Eye (tissue), 1 donor: ENCODE measurements at regions not wholly inside any gene's neighbourhood (a gene's known extent, or its start where the extent isn't known, plus 50 kb on each side); places are given as distances from the start of the nearest gene placed in this dataset.

Source experiments
- DNase-seq: peaks from one replicate; pipeline ENCODE4 v3.0.0-alpha.2; 2015

DNA sequence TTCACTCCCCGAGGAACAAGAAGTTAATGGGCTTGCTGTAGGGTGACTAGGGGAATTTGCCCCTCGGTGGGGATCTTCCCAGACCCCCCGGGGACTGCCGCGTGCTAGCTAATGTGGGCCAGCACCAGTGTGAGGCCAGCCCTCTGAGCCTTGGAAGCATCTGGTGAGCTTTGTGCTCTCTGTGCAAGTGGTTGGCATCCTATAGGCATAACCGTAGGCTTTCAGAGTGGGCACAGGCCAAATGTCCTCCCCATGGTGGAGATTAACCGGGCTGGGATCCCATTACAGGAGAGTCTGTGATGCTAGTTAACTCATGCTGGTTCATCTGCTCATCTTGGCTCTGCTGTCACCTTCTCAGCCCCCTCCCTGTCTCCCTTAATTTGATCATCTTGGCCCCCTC, 125.7 kb downstream of the TRIM29 start:
- no peak for DNase-seq

DNA sequence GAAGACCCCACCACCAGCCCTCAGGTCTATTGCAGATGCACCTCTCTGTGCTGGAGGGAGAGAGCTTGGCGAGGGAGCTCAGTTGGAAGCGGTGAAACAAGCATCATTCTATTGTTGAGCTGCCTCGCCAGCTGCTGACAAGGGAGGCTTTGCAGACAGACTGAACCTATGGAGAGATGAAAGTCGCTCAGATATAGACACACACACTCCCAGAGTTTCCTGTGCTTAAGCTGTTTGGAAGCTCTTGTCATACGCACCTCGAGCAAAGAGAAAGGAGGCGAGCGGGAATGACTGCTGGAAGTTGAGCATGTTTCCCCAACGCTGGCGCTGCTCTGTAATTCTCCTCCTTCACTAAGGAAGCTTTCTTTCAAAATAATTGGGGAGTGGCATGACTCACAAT, 126.1 kb downstream of the TRIM29 start:
- DNase-seq: peak; percentile 60

DNA sequence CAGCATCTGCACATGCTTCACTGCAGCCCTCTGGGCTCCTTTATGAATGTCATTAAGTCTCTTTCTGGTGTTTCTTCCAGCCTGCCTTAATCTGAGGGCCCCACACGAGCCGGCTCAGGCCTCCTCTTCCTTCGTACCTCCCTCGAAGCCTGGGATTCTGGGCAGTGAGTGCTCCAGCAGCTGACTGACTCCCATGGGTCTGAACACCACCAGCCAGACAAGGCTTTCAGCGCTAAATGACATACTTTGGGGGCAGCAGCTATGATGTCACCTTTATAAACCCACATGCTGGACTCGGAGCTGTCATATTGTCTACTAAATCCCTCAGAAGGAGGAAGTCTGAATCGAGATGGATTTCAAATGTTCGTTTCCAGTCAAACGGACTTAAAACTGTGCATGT, 127.1 kb downstream of the TRIM29 start:
- peak; percentile 60 for DNase-seq

GRCh38 chr11:120009938-120010337, 128.0 kb downstream of the TRIM29 start:
- no peak for DNase-seq

GRCh38 chr11:120007144-120007543, 130.8 kb downstream of the TRIM29 start:
- no peak for DNase-seq

- DNase-seq: no peak
These were observed 133.2 kb downstream of the TRIM29 start for GRCh38 chr11:120004723-120005122.

GRCh38 chr11:120001178-120002090, 136.5 kb downstream of the TRIM29 start:
- DNase-seq: no peak

DNA sequence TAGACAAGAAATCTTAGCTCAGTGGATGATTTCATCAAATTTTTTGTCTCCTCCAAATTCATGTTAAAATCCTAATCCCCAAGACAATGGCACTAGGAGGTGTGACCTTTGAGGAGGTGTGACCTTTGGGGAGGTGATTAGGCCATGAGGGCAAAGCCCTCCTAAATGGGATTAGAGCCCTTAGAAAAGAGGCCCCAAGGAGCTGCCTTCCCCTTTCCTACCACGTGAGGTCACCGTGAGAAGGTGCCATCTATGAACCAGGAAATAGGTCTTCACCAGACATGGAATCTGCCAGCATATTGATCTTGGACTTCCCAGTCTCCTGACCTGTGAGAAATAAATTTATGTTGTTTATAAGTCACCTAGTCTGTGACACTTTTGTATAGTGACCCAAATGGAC, 138.7 kb downstream of the TRIM29 start:
- no peak for DNase-seq

GRCh38 chr11:119996556-119996955, 141.4 kb downstream of the TRIM29 start:
- DNase-seq: no peak

GRCh38 chr11:119995730-119996491, 142.0 kb downstream of the TRIM29 start:
- DNase-seq: no peak

- no peak for DNase-seq
These were observed 144.2 kb downstream of the TRIM29 start for GRCh38 chr11:119993722-119994121.

DNA sequence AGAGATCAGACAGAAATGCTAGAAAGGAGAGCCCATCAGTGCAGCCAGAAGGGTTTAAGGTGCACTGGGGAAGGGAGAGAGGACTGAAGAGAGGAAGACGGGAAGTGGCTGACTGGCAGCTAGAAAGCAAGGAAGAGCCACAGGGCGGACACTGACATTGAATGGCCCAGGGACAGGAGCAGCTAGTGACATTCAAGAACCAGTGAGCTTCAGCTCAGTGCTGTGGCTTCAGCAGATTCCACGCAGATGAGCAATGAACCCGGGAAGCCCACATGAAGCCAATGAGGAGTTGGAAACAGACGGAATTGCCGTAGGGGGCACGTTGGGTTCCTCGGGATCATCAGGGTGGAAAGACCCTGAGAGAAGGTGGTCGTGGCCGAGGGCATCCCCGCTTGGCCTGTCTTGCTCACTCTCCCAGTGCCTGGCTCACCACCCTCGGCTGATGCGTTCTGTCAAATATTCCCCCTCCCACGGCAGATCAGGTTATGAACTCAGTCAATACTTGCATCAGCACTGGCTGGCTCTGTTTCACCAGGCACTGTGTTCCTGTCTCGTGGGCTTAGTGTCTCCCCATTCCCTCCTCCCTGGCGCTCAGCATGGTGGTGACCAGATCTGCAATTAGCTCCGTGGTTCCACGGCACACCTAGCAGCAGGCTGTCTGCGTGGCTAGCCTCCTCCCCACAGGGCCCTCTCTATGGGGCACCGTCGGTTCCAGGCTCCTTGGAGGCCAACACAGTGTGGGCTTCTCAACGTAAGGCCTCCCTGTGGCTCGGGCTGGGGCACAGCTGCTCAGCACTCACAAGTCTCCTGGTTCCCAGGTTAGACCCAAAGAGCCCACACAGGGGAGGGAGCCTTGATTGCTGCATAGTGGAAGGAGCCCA, 145.5 kb downstream of the TRIM29 start:
- no peak for DNase-seq

DNA sequence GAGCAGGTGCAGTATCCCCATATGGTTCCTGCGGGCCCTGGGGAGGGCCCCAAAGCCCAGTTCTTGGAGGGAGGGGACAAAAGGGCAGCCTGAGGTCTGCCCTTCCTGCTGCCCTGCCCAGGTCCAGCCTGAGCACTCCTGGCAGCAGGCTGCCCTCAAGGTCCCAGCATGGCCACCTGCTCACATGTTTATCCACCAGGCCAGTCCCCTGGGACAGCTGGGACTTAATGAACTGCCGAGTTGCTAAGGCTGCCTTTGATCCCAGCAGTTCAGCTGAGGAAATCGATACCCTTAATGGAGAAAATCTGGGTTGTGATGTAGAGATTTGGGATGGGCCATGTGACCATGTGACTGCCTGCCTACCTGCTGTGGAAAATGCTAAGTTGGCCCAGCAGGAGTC, 146.2 kb downstream of the TRIM29 start:
- peak; percentile 78 for DNase-seq

DNA sequence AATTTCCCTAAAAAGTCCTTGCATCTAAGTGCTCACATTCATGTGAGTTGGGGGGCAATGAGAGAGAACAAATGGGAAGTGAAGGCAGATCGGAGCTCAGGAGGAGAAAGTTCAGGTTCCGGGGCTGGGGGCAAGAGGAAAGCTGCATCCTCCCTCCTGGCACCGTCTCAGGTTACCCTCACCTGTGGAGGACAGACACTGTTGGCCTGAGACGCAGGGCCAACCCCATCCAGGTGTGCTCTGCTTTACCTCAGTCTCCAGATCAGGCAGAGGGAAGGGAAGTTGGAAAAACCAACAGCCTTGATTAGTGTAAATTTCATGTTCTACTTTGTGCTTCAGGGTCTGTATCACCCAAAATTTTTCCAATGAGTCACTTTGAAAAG, 146.9 kb downstream of the TRIM29 start:
- DNase-seq: no peak

DNA sequence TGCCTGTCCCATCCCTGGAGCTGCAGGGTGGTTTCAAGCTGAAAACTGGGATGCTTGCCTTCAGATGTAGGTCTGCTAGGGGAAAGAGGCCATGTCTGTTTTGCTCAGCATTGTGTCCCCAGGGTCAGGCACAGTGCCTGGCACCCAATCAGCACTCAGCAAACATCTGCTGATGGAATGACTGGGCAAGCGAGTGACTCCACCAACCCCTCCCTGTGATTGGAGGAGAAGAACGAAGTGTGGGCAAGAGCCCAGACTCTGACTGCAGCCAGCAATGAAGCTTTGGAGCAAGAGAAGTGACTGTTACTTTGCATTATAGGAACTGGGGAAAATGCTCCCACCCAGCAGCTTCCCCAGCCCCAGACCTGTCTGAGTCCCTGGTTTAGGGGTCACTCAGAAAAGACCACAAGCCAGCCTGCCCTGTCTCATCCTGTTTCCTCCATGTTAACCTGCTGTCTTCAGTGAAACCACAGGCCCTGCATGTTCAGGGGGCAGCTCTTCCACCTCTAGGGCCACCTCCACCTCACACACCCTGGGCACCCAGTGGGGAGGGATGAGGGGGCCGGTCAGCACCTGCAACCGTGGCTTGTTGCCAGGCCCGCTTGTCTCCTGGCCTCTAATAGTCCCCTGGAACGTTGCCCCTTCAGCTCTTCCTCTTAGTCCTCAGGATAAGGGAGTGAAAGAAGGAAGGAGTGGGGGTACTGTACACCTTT, 147.4 kb downstream of the TRIM29 start:
- no peak for DNase-seq

DNA sequence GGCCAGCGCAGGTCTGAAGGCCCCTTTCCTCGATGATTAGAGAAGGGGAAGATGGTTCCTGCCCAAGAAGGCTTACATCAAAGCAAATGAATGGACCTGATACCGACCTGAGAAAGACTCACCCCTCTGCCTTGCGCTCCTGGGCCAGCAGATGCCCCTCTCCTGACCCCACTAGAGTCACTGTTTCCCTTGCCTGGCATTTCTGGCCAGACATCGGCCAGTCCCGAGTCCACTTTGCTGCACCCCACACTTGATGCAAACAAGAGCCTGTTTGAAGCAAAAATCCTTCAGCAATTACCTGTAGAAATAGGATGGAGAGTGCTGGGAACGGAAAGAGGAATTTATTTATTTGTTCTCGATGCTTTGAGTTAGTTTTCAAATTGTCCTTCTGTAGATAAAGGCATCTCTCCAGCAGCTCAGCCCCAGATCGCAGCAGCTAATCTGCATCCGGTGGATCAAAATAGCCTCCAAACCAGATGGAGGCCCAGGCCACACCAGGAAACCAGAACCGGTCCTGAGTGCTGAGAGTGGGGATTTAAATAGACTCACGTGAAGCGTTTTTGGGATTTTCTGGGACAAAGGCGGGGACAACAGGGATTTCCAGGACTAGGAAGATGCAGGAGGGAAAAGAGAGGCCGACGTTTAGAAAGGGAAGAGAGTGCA, 148.6 kb downstream of the TRIM29 start:
- DNase-seq: no peak

GRCh38 chr11:119985551-119985950, 152.4 kb downstream of the TRIM29 start:
- DNase-seq: no peak

DNA sequence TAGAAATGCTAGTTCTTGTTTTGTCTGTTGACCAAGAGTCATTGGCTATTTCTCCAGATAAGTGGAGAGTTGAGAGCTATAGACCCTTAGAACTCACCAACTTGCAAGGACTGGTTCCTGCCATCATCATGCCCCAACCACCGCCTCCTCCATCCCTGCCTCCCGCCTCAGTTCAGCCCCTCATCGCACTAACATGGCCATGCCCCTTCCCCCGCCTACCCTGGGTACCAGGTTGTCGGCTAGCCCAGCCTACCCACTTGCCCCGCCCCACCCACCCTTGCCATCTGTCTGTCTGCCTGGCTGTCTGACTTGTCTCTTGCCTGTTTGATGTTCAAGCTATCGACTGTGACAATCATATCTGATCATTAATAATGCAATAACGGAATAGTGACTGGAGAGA, 154.1 kb downstream of the TRIM29 start:
- DNase-seq: no peak

DNA sequence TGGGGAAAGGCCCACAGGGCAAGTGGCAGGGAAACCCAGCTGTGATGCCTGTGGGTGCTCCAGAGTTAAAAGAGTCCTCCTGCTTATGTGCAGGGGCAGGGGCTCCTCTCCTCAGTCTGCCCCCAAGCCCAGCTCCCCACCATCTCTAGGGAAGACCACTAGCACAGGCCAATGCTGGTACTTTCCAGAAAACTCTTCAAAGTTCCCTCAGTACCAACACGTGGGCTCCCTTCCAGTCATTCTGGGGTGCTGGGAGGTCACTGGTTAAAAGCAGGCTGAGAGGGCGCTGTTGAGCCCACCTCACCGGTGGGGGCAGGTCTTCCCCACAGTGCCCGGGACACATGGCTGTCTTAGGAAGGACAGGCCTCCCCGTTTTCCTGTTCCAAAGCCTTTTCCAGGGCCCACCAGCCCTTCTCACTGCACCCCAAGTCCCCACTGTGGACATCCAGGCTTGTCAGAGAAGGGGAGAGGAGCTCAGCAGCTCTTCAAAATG, 154.6 kb downstream of the TRIM29 start:
- DNase-seq: no peak

- peak; percentile 55 for DNase-seq
These were observed 155.2 kb downstream of the TRIM29 start for GRCh38 chr11:119982517-119983239.

- no peak for DNase-seq
These were observed 157.5 kb downstream of the TRIM29 start for GRCh38 chr11:119980431-119980830.
